Activated CD4-positive, alpha-beta T cell treated with anti-CD3 and anti-CD28 coated beads, Interleukin-2, amount 10 ng/mL, durations not matched to agents 24 days and 14 days (primary cell): ENCODE measurements at regions not wholly inside any gene's neighbourhood (a gene's known extent, or its start where the extent isn't known, plus 50 kb on each side); places are given as distances from the start of the nearest gene placed in this dataset.
"Not testable (repeated sequence)": the region's sequence is repeated elsewhere in the genome, so short reads cannot be mapped to it uniquely, and the experiment has no call there.

Source experiments
- DNase-seq: peaks from one replicate; pipeline ENCODE4 v3.0.0; 2022
- H3K27ac Mint-ChIP-seq: one replicate; pipeline ENCODE4 v1.8.0; 2022; ENCODE audit warnings: mild to moderate bottlenecking, mixed read lengths
- H3K27me3 Mint-ChIP-seq: one replicate; pipeline ENCODE4 v1.8.0; 2022; ENCODE audit warnings: mixed read lengths
- H3K36me3 Mint-ChIP-seq: one replicate; pipeline ENCODE4 v1.8.0; 2022; ENCODE audit warnings: low read depth, mild to moderate bottlenecking, mixed read lengths
- H3K4me1 Mint-ChIP-seq: one replicate; pipeline ENCODE4 v1.8.0; 2021; ENCODE audit warnings: mixed read lengths
- H3K4me3 Mint-ChIP-seq: one replicate; pipeline ENCODE4 v1.8.0; 2022; ENCODE audit warnings: mild to moderate bottlenecking, moderate library complexity, mixed read lengths
- H3K9me3 Mint-ChIP-seq: one replicate; pipeline ENCODE4 v1.8.0; 2021; ENCODE audit warnings: mixed read lengths
- intact Hi-C: fragments of 100-400 bp; cut with micrococcal nuclease; formaldehyde crosslinking; loops from one replicate; pipeline ENCODE4 v1.15.1; 2023

- H3K9me3 Mint-ChIP-seq, result no peaks in the 10 kb centered on the region
- intact Hi-C loops, result no loop called here
Observed at GRCh38 chrX:69062493-69062892, 102.8 kb downstream of the PJA1 start.

DNA sequence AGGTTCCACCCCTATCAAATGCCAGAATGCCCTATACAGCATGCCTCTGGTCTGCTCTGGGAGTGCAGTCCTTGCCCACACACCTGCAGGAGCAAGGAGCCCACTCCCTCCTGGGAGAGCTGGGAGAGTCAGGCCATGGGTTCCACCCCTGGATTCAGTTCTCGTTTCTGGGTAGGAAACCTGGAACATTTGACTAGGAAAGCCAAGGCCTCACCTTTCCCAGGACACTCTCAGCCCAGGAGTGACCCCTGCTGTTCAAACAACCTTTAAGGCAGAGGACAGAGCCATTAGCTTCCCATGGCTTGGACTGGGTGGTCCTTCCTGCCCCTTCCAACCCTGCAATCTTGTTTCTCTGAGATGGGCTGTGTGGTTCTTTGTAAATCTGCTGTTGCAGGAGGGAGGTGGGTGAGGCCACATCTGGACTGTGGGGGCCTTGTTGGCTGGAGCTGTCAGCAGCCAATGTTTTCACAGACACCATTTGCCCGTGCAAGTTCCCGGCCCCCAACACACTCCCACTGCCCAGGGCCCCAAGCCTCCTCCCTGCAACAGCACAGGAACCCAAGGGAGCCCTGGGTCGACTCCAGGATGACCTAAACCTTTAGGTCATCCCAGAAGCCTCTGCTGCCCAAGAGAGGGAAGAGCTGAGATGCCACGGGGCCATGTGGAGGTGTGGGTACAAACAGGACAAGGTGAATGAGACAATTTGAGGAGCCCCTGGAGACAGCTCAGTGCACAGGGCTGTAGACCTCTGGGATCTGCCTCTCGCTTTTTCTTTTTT lies 104.4 kb downstream of the PJA1 start:
- Mint-ChIP-seq H3K27me3 (no peaks in the 10 kb centered on the region), H3K27ac (no peak overlapping the region)

More at GRCh38 chrX:69062493-69062892, 102.8 kb downstream of the PJA1 start:
- Mint-ChIP-seq H3K4me3 (no peak overlapping the region), H3K27me3 (no peaks in the 10 kb centered on the region), H3K27ac (no peak overlapping the region), H3K36me3 (no peaks in the 10 kb centered on the region), H3K4me1 (no peaks in the 10 kb centered on the region)
- no peak for DNase-seq

GRCh38 chrX:69055193-69055592 lies 110.1 kb downstream of the PJA1 start:
- Mint-ChIP-seq H3K36me3 (no peaks in the 10 kb centered on the region), H3K27ac (no peak overlapping the region), H3K9me3 (no peaks in the 10 kb centered on the region), H3K4me3 (no peak overlapping the region), H3K4me1 (no peaks in the 10 kb centered on the region), H3K27me3 (no peaks in the 10 kb centered on the region)
- intact Hi-C loops, result no loop called here
- DNase-seq, result no peak

More for the DNA sequence above, 104.4 kb downstream of the PJA1 start:
- H3K36me3 Mint-ChIP-seq, result no peaks in the 10 kb centered on the region
- no peaks in the 10 kb centered on the region for H3K9me3 Mint-ChIP-seq
- H3K4me3 Mint-ChIP-seq, result no peak overlapping the region
- intact Hi-C loops, result no loop called here
- no peak for DNase-seq
- H3K4me1 Mint-ChIP-seq, result no peaks in the 10 kb centered on the region

GRCh38 chrX:69054497-69054896 lies 110.8 kb downstream of the PJA1 start:
- intact Hi-C loops, H3K4me1 Mint-ChIP-seq, H3K4me3 Mint-ChIP-seq, H3K36me3 Mint-ChIP-seq, DNase-seq, H3K27me3 Mint-ChIP-seq, H3K9me3 Mint-ChIP-seq, H3K27ac Mint-ChIP-seq: not testable (repeated sequence)

DNA sequence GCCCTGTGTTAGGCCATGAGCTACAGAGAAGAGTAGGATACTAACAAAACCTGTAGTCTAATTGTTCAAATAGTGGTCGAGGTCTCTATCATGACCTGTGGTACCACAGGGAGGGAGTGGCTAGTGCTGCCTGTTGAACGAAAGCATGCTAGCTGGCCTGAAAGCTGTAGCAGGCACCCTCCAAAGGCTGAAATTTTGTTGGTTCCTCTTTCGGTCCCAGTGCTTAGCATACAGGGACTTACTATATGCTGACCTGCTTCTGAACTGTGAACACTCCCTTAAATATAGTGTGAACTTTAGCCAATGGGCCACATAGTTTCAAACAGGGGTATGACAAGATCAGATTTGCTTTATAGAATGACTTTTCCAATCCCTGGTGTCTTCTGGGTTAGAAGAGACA lies 113.4 kb downstream of the PJA1 start:
- intact Hi-C loops, result no loop called here
- H3K27me3 Mint-ChIP-seq, result no peaks in the 10 kb centered on the region
- no peak overlapping the region for H3K4me3 Mint-ChIP-seq
- H3K4me1 Mint-ChIP-seq, result no peaks in the 10 kb centered on the region
- no peak overlapping the region for H3K27ac Mint-ChIP-seq
- no peaks in the 10 kb centered on the region for H3K36me3 Mint-ChIP-seq
- H3K9me3 Mint-ChIP-seq, result no peaks in the 10 kb centered on the region
- DNase-seq, result no peak

GRCh38 chrX:69050051-69050765 lies 115.0 kb downstream of the PJA1 start:
- Mint-ChIP-seq H3K27ac (no peak overlapping the region), H3K27me3 (no peaks in the 10 kb centered on the region), H3K9me3 (no peaks in the 10 kb centered on the region), H3K4me1 (no peaks in the 10 kb centered on the region), H3K4me3 (no peak overlapping the region), H3K36me3 (no peaks in the 10 kb centered on the region)
- intact Hi-C loops, result no loop called here
- DNase-seq, result no peak

DNA sequence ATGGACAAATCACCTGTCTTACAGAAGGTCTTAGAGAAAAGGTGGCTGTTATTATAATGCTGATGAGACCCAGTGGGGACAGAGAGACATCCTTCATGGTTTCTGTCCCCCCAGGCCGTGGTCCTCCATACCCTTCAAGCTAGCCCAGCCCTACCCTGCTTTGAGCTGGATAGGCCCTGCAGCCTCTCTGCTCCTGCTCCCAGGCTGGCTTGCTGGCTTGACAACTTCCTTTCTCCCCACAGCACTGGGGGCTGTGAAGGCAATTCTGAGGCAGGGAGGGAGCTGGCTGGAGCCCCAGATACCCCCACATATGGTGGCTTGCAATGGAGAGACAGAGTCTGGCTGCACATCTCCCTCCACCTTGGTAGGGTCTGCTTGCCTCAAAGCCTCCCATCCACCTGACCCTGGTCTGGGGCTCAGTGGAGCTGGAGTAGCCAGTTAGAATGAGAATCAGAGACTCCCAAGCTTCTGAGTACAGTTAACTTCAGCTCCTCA lies 118.2 kb downstream of the PJA1 start:
- H3K27me3 Mint-ChIP-seq, result no peaks in the 10 kb centered on the region
- no peak overlapping the region for H3K27ac Mint-ChIP-seq
- H3K4me3 Mint-ChIP-seq, result no peak overlapping the region
- DNase-seq, result no peak
- no peaks in the 10 kb centered on the region for H3K4me1 Mint-ChIP-seq
- H3K9me3 Mint-ChIP-seq, result no peaks in the 10 kb centered on the region
- H3K36me3 Mint-ChIP-seq, result no peaks in the 10 kb centered on the region
- intact Hi-C loops, result no loop called here

DNA sequence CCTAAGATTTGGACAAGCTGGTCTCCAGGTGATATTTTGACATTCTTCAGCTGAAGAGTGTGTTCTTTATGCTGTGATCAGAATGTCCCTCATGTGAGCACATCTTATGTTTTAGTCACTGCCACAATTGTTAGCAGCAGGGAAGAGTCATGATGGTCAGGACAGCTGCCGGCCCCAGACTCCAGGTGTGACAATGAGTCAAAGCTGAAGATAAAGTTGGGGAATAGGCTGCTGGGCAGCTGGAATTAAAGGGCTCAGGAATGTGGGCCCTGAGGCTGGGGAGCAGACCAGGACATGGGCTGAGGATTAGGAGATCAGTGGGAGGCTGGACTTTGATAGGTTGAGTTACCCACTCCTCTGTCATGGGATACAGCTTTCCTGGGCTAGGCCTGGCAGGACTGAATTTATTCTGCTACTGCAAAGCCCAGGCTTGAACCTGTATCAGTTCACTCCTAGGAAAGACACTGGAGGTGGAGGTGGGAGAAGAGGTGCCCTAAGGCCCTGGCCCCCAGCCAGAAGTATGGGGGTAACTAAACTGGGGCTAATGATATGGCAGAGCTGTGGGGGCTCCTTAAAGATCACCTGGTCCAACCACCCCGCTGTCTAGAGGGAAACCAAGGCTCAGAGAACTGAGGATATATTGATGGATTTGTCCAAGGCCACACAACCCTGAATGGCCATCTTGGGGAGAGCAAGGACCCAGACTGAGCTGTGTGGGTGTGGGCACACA lies 119.5 kb downstream of the PJA1 start:
- H3K4me3 Mint-ChIP-seq, result no peak overlapping the region
- DNase-seq, result no peak
- intact Hi-C loops, result no loop called here
- no peaks in the 10 kb centered on the region for H3K9me3 Mint-ChIP-seq
- H3K27me3 Mint-ChIP-seq, result no peaks in the 10 kb centered on the region
- no peaks in the 10 kb centered on the region for H3K4me1 Mint-ChIP-seq
- H3K27ac Mint-ChIP-seq, result no peak overlapping the region
- no peaks in the 10 kb centered on the region for H3K36me3 Mint-ChIP-seq

DNA sequence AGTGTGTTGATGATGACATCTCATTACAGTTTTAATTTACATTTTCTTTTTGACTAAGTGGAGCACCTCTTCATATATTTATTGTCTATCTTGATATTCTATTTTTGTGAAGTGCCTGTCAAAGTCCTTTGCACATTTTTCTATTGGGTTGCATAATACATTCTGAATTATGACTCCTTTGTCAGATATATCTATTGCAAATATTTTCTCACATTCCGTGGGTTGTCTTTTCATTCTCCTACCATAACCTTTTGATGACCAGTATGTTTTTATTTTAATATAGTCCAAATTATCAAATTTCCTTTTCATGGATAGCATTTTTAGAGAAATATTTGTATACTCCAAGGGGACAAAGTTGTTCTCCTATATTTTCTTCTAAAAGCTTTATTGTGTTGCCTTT lies 126.4 kb downstream of the PJA1 start:
- no peak overlapping the region for H3K27ac Mint-ChIP-seq
- no peak for DNase-seq
- H3K27me3 Mint-ChIP-seq, result no peaks in the 10 kb centered on the region
- no peaks in the 10 kb centered on the region for H3K9me3 Mint-ChIP-seq
- H3K4me3 Mint-ChIP-seq, result no peak overlapping the region
- intact Hi-C loops, result no loop called here
- H3K4me1 Mint-ChIP-seq, result no peaks in the 10 kb centered on the region
- no peaks in the 10 kb centered on the region for H3K36me3 Mint-ChIP-seq

- no peaks in the 10 kb centered on the region for H3K36me3 Mint-ChIP-seq
- intact Hi-C loops, result no loop called here
- H3K27me3 Mint-ChIP-seq, result no peaks in the 10 kb centered on the region
- DNase-seq, result no peak
- no peaks in the 10 kb centered on the region for H3K4me1 Mint-ChIP-seq
- H3K4me3 Mint-ChIP-seq, result no peak overlapping the region
- no peaks in the 10 kb centered on the region for H3K9me3 Mint-ChIP-seq
- no peak overlapping the region for H3K27ac Mint-ChIP-seq
Observed at GRCh38 chrX:69038188-69038587, 127.1 kb downstream of the PJA1 start.

DNA sequence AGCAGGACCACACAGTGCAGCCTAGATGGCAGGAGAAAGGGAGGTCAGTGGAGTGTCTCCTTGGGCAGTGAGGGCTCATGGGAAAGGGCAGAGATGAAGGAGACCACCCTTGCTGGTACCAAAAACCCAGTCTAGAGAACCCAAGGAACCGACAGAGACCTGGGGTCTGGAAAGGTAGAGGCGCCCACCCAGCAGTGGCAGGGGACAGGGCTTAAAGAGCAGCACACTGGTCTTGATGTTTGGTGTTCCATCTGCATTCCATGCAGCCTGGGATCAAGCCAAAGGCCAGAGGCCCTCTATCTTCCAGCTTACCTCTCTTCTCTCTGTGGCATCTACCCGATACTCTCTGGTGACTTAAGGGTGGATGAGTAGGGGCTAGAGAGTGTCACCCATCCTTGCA lies 127.5 kb downstream of the PJA1 start:
- Mint-ChIP-seq H3K27me3 (no peaks in the 10 kb centered on the region), H3K9me3 (no peaks in the 10 kb centered on the region), H3K36me3 (no peaks in the 10 kb centered on the region), H3K4me3 (no peak overlapping the region), H3K4me1 (no peaks in the 10 kb centered on the region), H3K27ac (no peak overlapping the region)
- no peak for DNase-seq
- intact Hi-C loops, result no loop called here

DNA sequence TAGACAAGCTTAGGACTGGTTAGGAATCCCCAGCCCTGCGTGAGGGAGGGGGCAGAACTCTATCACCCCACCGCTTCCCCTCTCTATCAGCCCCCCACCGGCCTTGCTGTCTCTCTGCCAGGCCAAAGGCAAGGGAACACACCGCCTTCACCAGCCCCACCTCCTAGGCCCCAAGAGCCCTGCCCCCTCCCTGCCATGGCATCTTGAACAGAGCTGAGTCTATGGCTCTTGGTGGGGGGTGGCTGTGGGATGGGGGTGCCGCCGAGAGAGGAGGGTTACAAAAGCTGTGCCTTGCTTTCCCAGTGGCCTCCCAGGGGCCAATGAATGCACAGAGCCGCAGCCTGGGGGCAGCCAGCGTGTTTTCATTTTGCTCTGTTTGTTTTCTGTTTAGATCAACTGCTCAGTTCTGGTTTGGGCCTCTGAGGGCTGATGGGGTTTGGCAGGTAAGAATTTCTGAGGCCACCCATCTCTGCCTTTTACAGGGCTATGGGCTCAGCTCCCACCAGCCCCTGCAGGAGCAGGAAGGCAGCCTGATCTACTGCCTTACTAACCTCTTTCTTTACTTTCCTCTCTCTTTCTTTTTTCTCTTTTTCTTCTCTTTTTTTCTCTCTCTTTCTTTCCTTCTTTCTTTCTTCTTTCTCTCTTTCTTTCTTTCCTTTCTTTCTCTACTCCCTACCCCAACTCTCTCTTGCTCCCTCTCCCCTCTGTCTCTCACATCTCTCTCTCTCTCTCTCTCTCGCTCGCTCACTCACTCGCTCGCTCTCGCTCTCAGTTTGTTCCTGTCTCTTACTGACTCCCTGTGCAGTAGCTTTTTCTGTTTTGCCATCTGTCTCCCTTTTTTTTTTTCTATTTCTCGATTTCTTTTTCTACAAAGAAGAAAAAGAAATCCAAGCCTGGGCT lies 128.3 kb downstream of the PJA1 start:
- Mint-ChIP-seq H3K9me3 (no peaks in the 10 kb centered on the region), H3K4me1 (no peaks in the 10 kb centered on the region), H3K27me3 (no peaks in the 10 kb centered on the region), H3K36me3 (no peaks in the 10 kb centered on the region), H3K27ac (peak overlapping the region; percentile 40), H3K4me3 (no peak overlapping the region)
- intact Hi-C loops, result no loop called here
- no peak for DNase-seq

DNA sequence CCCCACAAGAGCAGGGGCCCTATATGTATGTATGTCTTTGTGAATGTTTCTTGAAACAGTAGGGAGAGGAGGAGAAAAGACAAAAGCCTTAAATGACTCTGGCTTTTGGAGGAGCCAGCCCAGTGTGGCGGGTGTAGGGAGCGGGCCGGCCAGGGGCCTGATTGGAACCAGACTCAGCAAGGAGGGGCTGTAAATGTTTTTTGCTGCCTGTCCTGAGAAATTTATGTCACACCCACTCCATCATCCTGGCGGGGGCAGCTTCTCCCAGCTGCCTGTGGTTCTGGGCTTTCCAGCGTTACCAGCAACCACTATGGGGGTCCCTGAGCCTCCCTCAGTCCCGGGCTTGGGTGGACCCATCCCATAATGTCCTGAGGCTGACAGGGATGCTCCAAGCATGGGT lies 130.8 kb downstream of the PJA1 start:
- intact Hi-C loops, result no loop called here
- DNase-seq, result peak; percentile 8
- H3K27ac Mint-ChIP-seq, result no peak overlapping the region
- H3K36me3 Mint-ChIP-seq, result no peaks in the 10 kb centered on the region
- H3K4me3 Mint-ChIP-seq, result no peak overlapping the region
- H3K4me1 Mint-ChIP-seq, result no peaks in the 10 kb centered on the region
- H3K27me3 Mint-ChIP-seq, result no peaks in the 10 kb centered on the region
- no peaks in the 10 kb centered on the region for H3K9me3 Mint-ChIP-seq
